ENCODE measurements at regions not wholly inside any gene's neighbourhood (a gene's known extent, or its start where the extent isn't known, plus 50 kb on each side); places are given as distances from the start of the nearest gene placed in this dataset.

DNA sequence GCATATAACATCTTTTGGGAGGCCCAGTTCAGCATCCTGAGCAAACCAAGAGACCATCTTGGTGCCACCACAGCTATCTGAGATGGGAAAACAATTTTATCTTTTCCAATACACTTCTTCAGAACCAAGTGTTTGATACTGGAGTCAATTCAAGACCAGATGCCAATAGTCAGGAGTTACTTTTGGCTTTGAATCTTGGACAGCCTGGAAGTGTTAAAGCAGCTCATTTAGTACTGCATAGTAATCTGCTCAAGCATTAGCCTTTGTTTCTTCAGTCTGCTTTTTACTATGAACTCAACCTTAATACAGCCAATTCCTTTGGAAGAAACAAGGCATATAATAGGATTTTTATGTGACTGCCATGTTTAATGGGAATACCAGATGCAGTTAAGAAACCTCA, 81.9 kb upstream of the TSPAN8 start:
- TF ChIP-seq, protein P1, sequence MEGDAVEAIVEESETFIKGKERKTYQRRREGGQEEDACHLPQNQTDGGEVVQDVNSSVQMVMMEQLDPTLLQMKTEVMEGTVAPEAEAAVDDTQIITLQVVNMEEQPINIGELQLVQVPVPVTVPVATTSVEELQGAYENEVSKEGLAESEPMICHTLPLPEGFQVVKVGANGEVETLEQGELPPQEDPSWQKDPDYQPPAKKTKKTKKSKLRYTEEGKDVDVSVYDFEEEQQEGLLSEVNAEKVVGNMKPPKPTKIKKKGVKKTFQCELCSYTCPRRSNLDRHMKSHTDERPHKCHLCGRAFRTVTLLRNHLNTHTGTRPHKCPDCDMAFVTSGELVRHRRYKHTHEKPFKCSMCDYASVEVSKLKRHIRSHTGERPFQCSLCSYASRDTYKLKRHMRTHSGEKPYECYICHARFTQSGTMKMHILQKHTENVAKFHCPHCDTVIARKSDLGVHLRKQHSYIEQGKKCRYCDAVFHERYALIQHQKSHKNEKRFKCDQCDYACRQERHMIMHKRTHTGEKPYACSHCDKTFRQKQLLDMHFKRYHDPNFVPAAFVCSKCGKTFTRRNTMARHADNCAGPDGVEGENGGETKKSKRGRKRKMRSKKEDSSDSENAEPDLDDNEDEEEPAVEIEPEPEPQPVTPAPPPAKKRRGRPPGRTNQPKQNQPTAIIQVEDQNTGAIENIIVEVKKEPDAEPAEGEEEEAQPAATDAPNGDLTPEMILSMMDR (IDR thresholded peaks at IDR 0.05), result no peak
- TF ChIP-seq POLR2A (IDR thresholded peaks at IDR 0.05) (no peak), POLR2AphosphoS5 (IDR thresholded peaks at IDR 0.05) (no peak)
